ENCODE measurements at regions not wholly inside any gene's neighbourhood (a gene's known extent, or its start where the extent isn't known, plus 50 kb on each side); places are given as distances from the start of the nearest gene placed in this dataset.
"Not testable (repeated sequence)": the region's sequence is repeated elsewhere in the genome, so short reads cannot be mapped to it uniquely, and the experiment has no call there.

- DNase-seq: no peak
Measured at GRCh38 chr7:28330384-28331070, 81.8 kb upstream of the CREB5 start.

DNA sequence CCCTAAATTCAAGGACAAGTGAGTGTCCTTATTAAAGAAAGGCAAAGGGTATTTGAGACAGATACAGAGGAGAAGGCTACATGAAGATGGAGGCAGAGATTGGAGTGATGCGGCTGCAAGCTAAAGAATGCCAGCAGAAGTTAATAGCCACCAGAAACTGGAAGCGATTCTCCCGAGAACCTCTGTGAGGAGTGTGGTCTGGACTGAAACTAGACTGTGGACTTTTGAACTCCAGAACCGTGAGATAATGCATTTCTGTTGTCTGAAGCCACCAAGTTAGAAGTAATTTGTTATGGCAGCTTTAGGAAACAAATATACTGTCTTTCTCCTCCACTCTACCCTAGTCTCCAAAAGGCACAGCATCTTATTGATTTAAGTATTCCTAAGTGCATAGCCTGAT, 80.3 kb upstream of the CREB5 start:
- DNase-seq: no peak

GRCh38 chr7:28333548-28333947, 78.8 kb upstream of the CREB5 start:
- DNase-seq: not testable (repeated sequence)

DNA sequence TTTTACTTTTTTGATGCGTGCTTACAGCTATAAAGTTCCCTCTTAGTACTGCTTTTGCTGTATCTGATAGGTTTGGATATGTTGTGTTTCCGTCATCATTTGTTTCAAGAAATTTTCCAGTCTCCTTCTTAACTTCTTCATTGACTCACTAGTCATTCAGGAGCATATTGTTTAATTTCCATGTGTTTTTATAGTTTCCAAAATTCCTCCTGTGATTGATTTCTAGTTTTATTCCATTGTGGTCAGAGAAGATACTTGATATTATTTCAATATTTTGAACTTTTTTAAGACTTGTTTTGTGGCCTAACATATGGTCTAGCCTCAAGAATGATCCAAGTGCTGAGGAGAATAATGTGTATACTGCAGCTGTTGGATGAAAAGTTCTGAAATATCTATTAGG, 75.5 kb upstream of the CREB5 start:
- no peak for DNase-seq

- no peak for DNase-seq
Measured at GRCh38 chr7:28338041-28338440, 74.3 kb upstream of the CREB5 start.

GRCh38 chr7:28343462-28343861, 68.9 kb upstream of the CREB5 start:
- DNase-seq: no peak

DNA sequence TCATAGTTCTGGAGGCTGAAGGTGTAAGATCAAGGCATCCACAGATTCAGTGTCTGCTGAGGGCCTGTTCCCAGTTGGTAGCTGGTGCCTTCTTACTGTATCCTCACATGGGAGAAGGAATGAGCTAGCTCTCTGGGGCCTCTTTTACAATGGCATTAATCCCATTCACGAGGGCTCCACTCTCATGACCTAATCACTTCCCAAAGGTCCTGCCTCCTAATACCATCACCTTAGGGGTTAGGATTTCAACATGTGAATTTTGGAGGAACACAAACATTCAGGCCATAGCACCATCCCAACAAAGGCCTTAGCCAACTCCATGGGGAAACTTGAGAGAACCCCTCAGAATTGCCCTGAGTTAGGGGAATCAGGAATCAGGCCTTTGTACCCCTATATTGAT, 66.1 kb upstream of the CREB5 start:
- no peak for DNase-seq

GRCh38 chr7:28346676-28347363, 65.5 kb upstream of the CREB5 start:
- DNase-seq: no peak

- DNase-seq: no peak
Measured at GRCh38 chr7:28347475-28348318, 64.6 kb upstream of the CREB5 start.

- no peak for DNase-seq
Measured at GRCh38 chr7:28348636-28349035, 63.7 kb upstream of the CREB5 start.

- DNase-seq: no peak
Measured at GRCh38 chr7:28349637-28350036, 62.7 kb upstream of the CREB5 start.

- no peak for DNase-seq
Measured at GRCh38 chr7:28350662-28351061, 61.7 kb upstream of the CREB5 start.

- no peak for DNase-seq
Measured at GRCh38 chr7:28351450-28351849, 60.9 kb upstream of the CREB5 start.

GRCh38 chr7:28354601-28355402, 57.5 kb upstream of the CREB5 start:
- DNase-seq: no peak

- no peak for DNase-seq
Measured at GRCh38 chr7:28355635-28356319, 56.5 kb upstream of the CREB5 start.

DNA sequence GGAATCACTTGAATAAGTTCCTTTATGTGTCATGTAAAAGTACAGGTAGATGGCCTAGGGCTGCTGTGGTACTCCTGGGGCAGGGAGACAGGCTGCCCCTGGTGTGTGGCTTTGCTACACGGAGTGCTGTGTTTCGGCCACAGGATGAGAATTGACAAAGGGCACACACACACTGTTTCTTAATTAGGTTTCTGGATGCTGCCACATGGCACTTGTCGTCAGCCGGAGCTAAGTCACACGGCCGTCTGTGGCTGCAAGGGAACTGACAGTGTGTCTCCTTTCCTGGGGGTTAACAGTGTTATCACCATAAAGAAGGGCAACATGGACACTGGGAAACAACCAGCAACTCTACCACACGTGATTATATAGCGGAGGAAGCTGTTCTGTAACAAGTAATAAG, 55.7 kb upstream of the CREB5 start:
- no peak for DNase-seq

GRCh38 chr7:28358423-28358868, 53.9 kb upstream of the CREB5 start:
- no peak for DNase-seq

DNA sequence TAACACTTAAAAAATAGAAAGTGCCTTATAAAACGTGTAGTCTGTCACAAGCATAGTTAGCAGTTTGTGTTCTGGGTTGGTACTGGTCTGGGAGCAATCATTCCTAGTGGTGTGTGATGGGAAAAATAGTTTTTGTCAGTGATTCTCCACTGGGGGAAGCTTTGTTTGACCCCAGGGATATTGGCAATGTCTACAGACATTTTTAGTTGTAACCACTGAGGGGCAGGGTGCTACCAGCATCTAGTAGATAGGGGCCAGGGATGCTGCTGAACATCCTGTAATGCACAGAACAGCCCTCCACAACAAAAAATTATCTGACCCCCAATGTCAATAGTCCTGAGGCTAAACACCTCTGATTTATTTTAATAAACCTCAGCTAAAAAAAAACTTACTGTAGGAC, 51.6 kb upstream of the CREB5 start:
- DNase-seq: no peak

GRCh38 chr7:28361551-28361950, 50.8 kb upstream of the CREB5 start:
- DNase-seq: no peak

GRCh38 chr7:28362182-28362581, 50.1 kb upstream of the CREB5 start:
- DNase-seq: no peak

All from activated CD4-positive, alpha-beta T cell treated with anti-CD3 and anti-CD28 coated beads, Interleukin-2, amount 50 U/mL, for 48 hours (primary cell).